ENCODE measurements at regions not wholly inside any gene's neighbourhood (a gene's known extent, or its start where the extent isn't known, plus 50 kb on each side); places are given as distances from the start of the nearest gene placed in this dataset.

DNA sequence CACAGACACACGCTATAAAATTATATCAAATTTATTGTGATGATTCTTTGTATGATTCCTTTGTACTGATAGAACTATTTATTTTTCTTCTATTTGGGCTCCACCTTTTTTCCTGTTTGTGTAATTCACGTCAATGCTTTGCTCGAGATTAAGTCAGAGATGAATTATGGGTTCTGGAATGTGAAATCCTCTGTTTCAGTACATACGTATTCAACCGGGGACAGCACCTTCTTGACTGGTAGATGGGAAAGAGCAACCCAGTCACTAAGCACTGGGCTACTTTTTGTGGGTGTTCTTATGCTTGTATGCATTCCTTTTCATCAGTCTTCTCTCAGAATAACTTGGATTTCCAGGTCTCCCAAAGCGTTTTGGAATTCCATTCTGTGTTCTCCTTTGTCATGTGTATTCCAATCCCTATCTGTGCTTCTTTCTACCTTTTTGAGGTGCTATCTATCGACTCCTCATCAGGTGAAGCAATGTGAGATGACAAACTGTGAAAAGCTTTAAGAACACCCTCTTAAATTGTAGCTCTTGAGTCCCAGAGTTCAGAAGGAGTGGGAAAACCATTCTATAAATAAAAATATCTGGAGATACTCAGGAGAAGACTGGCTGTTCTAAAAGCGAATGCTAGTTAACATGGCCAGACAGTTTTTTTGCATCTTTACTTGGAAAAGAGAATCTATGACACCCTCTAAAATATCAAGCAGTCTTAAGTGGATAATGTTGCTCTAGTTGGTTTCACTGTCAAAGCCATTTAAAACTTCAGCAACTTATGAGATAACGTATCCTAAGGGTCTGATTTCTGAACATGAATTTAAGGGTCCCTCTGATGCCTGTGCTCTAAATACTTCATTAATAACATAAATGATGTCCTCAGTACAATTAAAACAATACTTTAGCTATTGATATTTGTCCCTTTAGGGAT is 197.7 kb upstream of the PREP start:
- Mint-ChIP-seq H3K4me3 (no peak overlapping the region), H3K27ac (peak overlapping the region; percentile 88), H3K27me3 (no peaks in the 10 kb centered on the region), H3K36me3 (peaks cover 22% of the 10 kb centered on the region), H3K4me1 (peaks cover 38% of the 10 kb centered on the region), H3K9me3 (ENCODE audit: low read depth) (peaks cover 7% of the 10 kb centered on the region)
- DNase-seq (no peak), ATAC-seq (no peak)
- CTCF ChIA-PET: interaction anchor here (1.2 to 2.0 kb wide), 5 partner anchors 10 to 45 kb away, joined by 3 to 8 read pairs (median 3); no protein-coding TSS in a partner anchor

DNA sequence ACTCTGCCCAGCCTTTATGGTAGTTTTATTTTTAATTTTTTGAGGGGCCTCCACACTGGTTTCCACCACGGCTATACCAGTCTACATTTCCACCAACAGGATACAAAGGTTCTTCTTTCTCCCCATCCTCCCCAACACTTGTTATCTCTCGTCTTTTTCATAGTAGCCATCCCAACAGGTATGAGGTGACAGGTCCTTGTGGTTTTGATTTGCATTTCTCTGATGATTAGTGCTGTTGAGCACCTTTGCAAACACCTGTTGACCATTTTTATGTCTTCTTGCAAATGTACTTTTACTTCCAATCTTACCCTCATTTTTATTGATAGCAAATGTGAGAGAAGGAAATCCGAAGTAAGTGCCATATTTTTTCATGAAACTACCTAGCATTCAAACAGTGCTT is 195.4 kb upstream of the PREP start:
- Mint-ChIP-seq H3K36me3 (peaks cover 16% of the 10 kb centered on the region), H3K27ac (no peak overlapping the region), H3K4me3 (no peak overlapping the region), H3K4me1 (peaks cover 49% of the 10 kb centered on the region), H3K9me3 (ENCODE audit: low read depth) (peaks cover 7% of the 10 kb centered on the region), H3K27me3 (no peaks in the 10 kb centered on the region)
- no peak for ATAC-seq
- CTCF ChIA-PET: interaction anchor here (1.5 kb wide), 1 partner anchor 48 kb away, joined by 7 read pairs; no protein-coding TSS in a partner anchor
- DNase-seq: no peak

DNA sequence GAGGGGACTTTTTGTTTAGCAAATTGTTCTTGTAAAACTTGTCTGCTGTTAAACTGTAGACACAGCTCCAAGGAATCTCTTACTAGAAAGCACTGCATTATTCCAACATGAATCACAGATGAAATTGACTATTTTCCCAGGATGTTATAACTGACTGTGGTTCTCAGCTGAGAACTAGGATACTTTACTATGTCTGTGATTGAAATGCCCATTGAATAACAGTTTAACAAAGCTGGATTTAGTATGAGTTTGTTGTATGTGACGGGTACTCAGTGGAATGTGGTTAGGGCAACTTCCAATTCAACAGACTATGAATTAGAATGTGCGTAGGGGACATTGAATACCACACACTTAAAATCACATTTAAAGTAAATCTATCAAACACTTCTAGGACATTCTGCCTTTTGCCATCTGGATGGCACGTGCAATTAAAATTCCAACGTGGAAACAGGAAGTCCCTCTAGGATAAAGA is 193.4 kb upstream of the PREP start:
- peaks cover 58% of the 10 kb centered on the region for H3K4me1 Mint-ChIP-seq
- H3K9me3 Mint-ChIP-seq (ENCODE audit: low read depth): peaks cover 7% of the 10 kb centered on the region
- H3K27ac Mint-ChIP-seq: no peak overlapping the region
- ATAC-seq (no peak), DNase-seq (no peak)
- no peak overlapping the region for H3K4me3 Mint-ChIP-seq
- CTCF ChIA-PET: no interaction called here
- H3K27me3 Mint-ChIP-seq: no peaks in the 10 kb centered on the region
- peaks cover 21% of the 10 kb centered on the region for H3K36me3 Mint-ChIP-seq

DNA sequence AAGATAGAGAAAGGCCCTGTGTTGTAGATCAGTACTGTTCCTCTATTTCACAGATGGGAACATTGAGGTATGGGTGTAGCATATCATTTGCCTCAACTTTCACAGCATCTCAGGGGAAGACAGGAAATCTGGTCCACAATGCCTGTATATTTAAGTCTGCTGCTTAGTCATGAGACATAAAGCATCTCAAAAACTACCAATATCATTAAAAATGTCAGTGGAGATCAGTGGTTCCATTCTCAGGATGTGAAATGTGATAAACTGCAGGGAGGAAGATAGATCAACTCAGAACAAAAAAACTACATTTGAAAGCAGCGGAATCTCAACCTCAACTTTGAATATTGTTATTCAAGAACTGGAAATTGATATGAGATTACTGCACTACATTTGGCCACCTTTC is 192.9 kb upstream of the PREP start:
- DNase-seq: no peak
- H3K4me3 Mint-ChIP-seq: no peak overlapping the region
- H3K27ac Mint-ChIP-seq: no peak overlapping the region
- H3K4me1 Mint-ChIP-seq: peaks cover 58% of the 10 kb centered on the region
- ATAC-seq: no peak
- CTCF ChIA-PET: no interaction called here
- H3K36me3 Mint-ChIP-seq: peaks cover 21% of the 10 kb centered on the region
- H3K27me3 Mint-ChIP-seq: no peaks in the 10 kb centered on the region
- H3K9me3 Mint-ChIP-seq (ENCODE audit: low read depth): peaks cover 7% of the 10 kb centered on the region

DNA sequence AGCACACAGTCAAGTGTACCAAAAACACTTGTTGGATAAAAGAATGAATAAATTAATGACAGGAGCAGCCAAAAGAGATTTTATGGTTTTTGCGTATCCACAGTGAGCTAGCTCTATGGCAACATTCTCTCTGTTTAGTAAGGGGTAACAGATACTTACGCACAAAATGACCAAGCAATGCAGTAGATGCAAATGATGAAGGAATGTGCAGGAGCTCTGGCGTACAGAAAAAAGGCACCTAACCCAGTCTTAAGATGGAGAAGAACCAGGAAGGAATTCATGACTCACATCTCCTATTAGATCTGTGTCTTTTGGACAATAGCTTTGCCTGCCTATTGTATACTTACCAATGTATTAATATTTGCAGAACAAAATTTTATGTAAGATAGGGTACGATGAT is 191.9 kb upstream of the PREP start:
- H3K4me1 Mint-ChIP-seq: peaks cover 55% of the 10 kb centered on the region
- CTCF ChIA-PET: no interaction called here
- H3K27me3 Mint-ChIP-seq: no peaks in the 10 kb centered on the region

DNA sequence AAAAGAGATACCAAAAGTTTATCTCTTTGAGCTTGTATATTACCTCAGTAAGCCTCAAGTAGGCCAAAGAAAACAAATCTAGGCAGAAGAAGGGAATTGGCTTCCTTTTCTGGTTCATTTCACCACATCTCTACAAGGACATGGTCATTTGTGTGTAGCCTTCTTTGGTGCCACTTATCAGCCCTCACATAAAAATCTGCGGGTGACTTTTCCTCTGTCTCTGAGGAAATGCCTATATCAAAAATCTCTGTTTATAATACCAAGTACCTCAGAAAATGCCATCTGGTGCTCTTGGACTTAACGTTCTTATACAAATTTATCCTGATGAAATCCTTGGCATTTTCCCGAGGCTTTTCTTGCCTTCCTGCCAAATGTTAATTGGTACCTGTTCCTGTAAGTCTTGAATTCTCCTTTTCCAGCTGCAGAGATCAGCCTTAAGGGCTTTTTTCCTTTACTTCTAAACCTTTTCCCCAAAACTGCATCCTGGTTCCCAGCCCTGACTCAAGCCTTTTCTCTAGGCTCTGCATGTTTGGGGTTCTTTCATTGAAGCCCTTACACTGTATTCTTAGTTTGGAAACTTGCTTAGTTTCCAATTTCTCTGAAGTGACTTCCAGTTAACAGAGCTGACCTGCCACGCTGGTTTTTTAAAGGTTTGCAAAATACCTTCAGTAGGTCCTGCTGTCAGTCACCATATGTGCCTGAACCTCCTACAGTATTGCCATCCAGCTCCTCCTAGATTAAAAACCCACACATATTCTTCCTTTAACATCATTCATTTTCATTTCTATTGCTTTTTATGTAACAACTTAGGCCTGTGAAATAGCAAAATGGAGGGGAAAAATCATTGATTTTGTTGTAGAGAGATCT is 191.2 kb upstream of the PREP start:
- H3K4me1 Mint-ChIP-seq: peaks cover 57% of the 10 kb centered on the region

More for the DNA sequence above, 191.9 kb upstream of the PREP start:
- DNase-seq (no peak), ATAC-seq (no peak)
- no peak overlapping the region for H3K27ac Mint-ChIP-seq
- H3K36me3 Mint-ChIP-seq: peaks cover 19% of the 10 kb centered on the region
- peaks cover 9% of the 10 kb centered on the region for H3K9me3 Mint-ChIP-seq (ENCODE audit: low read depth)
- H3K4me3 Mint-ChIP-seq: no peak overlapping the region

DNA sequence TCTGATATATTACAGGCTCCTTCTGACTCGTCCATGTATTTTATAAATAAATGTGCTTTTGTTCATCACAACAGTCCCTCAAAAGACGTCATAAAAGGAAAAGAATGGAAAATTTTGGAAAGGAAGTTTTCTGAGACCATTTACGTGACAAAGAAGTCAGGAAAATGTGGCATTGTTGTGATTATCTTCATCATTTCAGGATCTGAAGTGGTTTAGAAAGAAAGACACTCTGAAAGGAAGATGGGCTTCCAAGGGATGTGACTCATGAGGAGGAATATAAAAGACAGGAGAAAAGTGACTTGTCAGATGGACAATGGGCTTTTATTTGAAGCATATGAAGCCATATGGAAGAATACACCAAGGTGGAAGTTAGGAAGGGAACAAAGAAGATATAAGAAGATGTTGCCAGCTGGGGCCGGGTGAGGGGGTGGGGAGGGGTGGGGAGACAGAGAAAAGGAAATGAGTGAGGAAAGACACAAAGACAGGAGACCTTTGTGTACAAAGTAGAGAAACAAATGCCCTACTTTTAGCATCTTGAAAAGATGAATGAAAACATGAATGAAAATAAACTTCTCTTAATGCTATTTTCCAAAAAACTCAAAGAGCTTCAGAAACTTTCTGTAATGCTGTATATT is 190.3 kb upstream of the PREP start:
- no peaks in the 10 kb centered on the region for H3K27me3 Mint-ChIP-seq
- ATAC-seq: no peak
- H3K4me3 Mint-ChIP-seq: no peak overlapping the region
- peaks cover 61% of the 10 kb centered on the region for H3K4me1 Mint-ChIP-seq
- H3K9me3 Mint-ChIP-seq (ENCODE audit: low read depth): peaks cover 5% of the 10 kb centered on the region
- CTCF ChIA-PET: interaction anchor here (0.8 kb wide), 1 partner anchor 61 kb away, joined by 3 read pairs; no protein-coding TSS in a partner anchor
- DNase-seq: no peak
- peaks cover 23% of the 10 kb centered on the region for H3K36me3 Mint-ChIP-seq
- H3K27ac Mint-ChIP-seq: no peak overlapping the region

More for the DNA sequence above, 191.2 kb upstream of the PREP start:
- no peaks in the 10 kb centered on the region for H3K27me3 Mint-ChIP-seq
- no peak overlapping the region for H3K4me3 Mint-ChIP-seq
- ATAC-seq (no peak), DNase-seq (no peak)
- H3K9me3 Mint-ChIP-seq (ENCODE audit: low read depth): peaks cover 9% of the 10 kb centered on the region
- H3K36me3 Mint-ChIP-seq: peaks cover 23% of the 10 kb centered on the region
- H3K27ac Mint-ChIP-seq: no peak overlapping the region
- CTCF ChIA-PET: interaction anchor here (0.8 kb wide), 1 partner anchor 62 kb away, joined by 3 read pairs; no protein-coding TSS in a partner anchor

DNA sequence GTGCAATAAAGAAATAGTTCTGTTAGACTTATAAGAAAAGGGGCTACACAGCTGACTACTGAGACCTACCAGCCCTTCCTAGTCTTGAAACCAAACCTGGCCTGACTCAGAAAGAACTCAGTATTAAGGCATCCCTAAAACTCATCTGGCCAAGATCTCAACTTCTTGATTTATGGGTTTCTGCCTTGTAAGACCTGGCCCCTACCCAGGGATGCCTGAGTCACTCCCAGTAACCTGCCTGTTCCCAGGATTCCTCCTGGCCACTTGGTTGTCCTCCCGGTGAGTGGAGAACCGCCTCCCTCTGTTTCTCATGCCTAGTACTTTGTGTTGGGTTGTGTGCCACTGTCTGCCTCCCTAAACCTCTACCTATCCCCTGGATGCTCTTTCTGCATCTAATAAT is 189.4 kb upstream of the PREP start:
- no peak overlapping the region for H3K4me3 Mint-ChIP-seq

DNA sequence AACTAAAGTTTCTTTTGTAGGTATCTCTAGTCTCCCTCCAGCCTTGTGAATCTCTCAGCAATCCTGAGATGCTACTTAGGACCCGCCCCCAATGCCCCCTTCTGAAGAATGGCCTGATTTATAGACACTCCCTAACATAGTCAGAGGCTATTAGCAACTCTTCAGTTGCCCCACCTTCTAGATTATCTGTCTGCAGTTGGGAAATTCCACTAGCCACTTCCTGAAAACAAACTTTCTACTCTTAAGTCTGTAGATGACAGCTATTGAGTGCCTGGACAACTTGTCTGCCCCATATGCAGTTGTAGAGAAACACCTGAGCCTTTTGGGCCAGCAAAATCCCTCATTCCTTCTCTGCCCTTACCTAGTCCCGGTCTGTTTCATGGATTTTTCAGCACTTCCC is 188.2 kb upstream of the PREP start:
- Mint-ChIP-seq H3K4me3 (no peak overlapping the region), H3K27ac (peak overlapping the region; percentile 61), H3K36me3 (peaks cover 18% of the 10 kb centered on the region), H3K9me3 (ENCODE audit: low read depth) (peaks cover 2% of the 10 kb centered on the region), H3K27me3 (no peaks in the 10 kb centered on the region), H3K4me1 (peaks cover 72% of the 10 kb centered on the region)
- ATAC-seq (peak; percentile 83), DNase-seq (peak; percentile 56)
- CTCF ChIA-PET: no interaction called here

More for the DNA sequence above, 189.4 kb upstream of the PREP start:
- CTCF ChIA-PET: no interaction called here
- ATAC-seq (no peak), DNase-seq (no peak)
- Mint-ChIP-seq H3K4me1 (peaks cover 67% of the 10 kb centered on the region), H3K27ac (peak overlapping the region; percentile 10), H3K27me3 (no peaks in the 10 kb centered on the region), H3K36me3 (peaks cover 20% of the 10 kb centered on the region), H3K9me3 (ENCODE audit: low read depth) (peaks cover 2% of the 10 kb centered on the region)

DNA sequence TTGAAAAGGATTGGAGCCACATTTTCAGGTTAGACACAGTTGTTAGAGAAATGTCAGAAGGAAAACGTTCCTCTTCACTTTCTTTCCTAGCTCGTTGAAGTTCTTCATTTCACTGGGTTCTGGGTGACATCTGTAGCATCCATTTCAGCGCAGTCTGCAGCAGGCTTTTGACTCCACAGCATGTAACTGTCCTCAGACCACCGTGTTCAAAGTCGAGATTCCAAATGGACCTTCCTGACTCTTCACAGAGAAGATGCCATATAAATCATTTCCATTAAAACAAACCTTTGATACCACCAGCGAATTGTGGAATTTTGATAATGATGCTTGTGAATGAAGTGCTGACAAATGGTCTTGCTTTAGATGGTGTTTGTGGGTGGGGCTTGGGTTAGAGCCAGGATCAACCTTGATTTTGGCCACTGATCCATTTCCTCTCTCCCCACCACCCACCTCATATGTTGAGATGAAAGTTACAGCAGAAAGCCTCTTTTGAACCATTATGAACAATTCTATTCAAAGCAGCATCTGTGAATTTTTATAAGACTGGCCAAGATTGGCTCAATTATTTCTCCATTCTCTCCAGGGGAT is 185.3 kb upstream of the PREP start:
- Mint-ChIP-seq H3K9me3 (ENCODE audit: low read depth) (peaks cover 2% of the 10 kb centered on the region), H3K4me3 (peak overlapping the region; percentile 66), H3K4me1 (peaks cover 57% of the 10 kb centered on the region), H3K36me3 (peaks cover 16% of the 10 kb centered on the region), H3K27me3 (no peaks in the 10 kb centered on the region), H3K27ac (peak overlapping the region; percentile 72)
- DNase-seq (no peak), ATAC-seq (no peak)
- CTCF ChIA-PET: interaction anchor here (1.1 to 1.4 kb wide), 2 partner anchors 11 to 156 kb away, joined by 3 to 5 read pairs; no protein-coding TSS in a partner anchor

DNA sequence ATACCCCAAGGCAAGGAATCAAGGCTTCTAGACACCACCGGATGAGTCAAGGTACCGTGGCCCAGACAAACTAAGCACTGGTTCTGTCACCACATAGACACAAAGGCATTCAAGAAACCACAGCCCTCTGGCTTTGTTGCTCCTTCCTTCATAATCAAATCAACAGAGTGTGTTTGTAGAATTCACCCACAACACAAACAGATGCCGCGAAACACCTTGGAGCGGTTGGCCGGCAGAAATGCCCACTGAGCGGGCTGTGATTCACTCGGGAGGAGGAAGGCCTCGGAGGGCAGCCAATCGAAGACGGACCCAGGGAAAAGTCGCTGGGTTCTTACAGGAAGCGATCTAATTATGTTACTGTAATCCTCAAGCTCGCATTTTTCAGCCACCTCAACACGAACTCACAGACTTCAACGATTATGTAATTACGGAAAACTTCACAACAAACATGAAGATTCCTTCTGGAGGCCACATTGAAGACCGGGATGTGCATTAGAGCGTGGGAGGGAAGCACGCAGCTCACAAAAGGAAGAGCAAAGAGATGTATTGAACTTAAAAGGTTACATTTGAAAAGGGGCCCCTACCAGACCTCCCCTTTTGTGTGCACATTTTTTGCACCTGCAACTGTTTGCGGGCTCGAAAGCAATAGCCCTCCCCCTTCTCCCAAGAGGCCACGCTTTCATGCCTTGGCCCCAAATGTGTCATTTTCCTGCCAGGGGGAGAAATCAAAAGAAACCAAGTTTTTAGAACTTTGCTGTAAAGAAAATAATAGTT is 184.7 kb upstream of the PREP start:
- DNase-seq (peak; percentile 56), ATAC-seq (peak; percentile 47)
- peaks cover 2% of the 10 kb centered on the region for H3K9me3 Mint-ChIP-seq (ENCODE audit: low read depth)
- peaks cover 50% of the 10 kb centered on the region for H3K4me1 Mint-ChIP-seq
- H3K4me3 Mint-ChIP-seq: peak overlapping the region; percentile 66
- H3K36me3 Mint-ChIP-seq: peaks cover 14% of the 10 kb centered on the region
- H3K27me3 Mint-ChIP-seq: no peaks in the 10 kb centered on the region
- H3K27ac Mint-ChIP-seq: peak overlapping the region; percentile 72
- CTCF ChIA-PET: interaction anchor here (0.9 to 1.4 kb wide), 4 partner anchors 12 to 636 kb away, joined by 3 to 5 read pairs (median 3); no protein-coding TSS in a partner anchor

DNA sequence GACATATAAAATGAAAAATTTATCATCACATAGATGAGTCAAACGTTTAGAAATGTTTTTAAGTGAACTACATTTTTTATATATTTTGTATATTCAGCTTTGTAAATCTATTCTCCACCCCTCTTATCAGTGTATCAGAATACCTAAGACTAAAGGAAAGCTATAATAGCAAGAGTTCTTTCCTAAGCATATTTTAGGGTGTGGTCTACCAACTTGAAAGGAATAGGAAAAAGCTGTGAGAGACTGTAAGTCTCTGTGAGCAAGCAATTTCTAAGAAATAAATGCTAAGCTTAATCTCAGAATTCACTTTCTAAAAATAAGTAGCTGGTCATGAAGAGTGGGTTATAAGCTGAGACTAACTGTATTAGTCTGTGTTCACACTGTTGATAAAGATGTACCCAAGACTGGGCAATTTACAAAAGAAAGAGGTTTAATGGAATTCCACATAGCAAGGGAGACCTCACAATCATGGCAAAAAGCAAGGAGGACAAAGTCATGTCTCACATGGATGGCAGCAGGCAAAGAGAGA is 175.4 kb upstream of the PREP start:
- DNase-seq (no peak), ATAC-seq (peak; percentile 33)
- Mint-ChIP-seq H3K36me3 (peaks cover 29% of the 10 kb centered on the region), H3K27me3 (peaks cover 3% of the 10 kb centered on the region), H3K27ac (peak overlapping the region; percentile 47), H3K4me1 (peaks cover 15% of the 10 kb centered on the region), H3K4me3 (no peak overlapping the region), H3K9me3 (ENCODE audit: low read depth) (peaks cover 5% of the 10 kb centered on the region)
- CTCF ChIA-PET: no interaction called here
